H1 (cell line): ENCODE measurements at regions not wholly inside any gene's neighbourhood (a gene's known extent, or its start where the extent isn't known, plus 50 kb on each side); places are given as distances from the start of the nearest gene placed in this dataset.
A peak's percentile ranks its signal among the peaks of the same experiment; 100 is the strongest.

Experiments used
- CTCF ChIA-PET: fragments of 300-600 bp; sonication (Branson Sonifier 250); formaldehyde crosslinking; loops from one replicate; lab custom pipeline; 2021; ENCODE audit not compliant: partially characterized antibody; lab: Charles Lee
- POLR2A ChIA-PET: fragments of 300-600 bp; sonication (Branson Sonifier 250); formaldehyde crosslinking; loops from one replicate; lab custom pipeline; 2021; ENCODE audit warnings: inconsistent platforms; ENCODE audit not compliant: partially characterized antibody; lab: Charles Lee
- DNase-seq, 2 experiments: peaks; one replicate each; pipeline versions ENCODE4 v3.0.0 to v3.0.0-alpha.2; 2010 to 2022; ENCODE audit warnings: low spot score in 2 of 2, low read depth in 1 of 2, mixed read lengths in 1 of 2
- FAIRE-seq: peaks from 2 replicates; lab custom pipeline; 2011; peaks lifted over from hg19 to GRCh38; lab: Jason Lieb, UNC
- H2AFZ ChIP-seq: 2 replicates; pipeline ENCODE4 v1.8.1; 2012; ENCODE audit warnings: low read length, inconsistent platforms
- H2AK5ac ChIP-seq: 2 replicates; pipeline ENCODE4 v1.6.1; 2013; ENCODE audit warnings: low read depth, low read length
- H2BK120ac ChIP-seq: replicated peaks from 2 replicates; pipeline ENCODE3; 2013; ENCODE audit warnings: low read depth, low read length, inconsistent platforms
- H2BK12ac ChIP-seq: 2 replicates; pipeline ENCODE4 v1.6.1; 2013; ENCODE audit warnings: low read depth, low read length
- H2BK15ac ChIP-seq: 2 replicates; pipeline ENCODE4 v1.6.1; 2013; ENCODE audit warnings: low read length
- H2BK20ac ChIP-seq: 2 replicates; pipeline ENCODE4 v1.6.1; 2013; ENCODE audit warnings: low read length
- H2BK5ac ChIP-seq: 2 replicates; pipeline ENCODE4 v1.6.1; 2013; ENCODE audit warnings: low read depth, low read length
- H3K14ac ChIP-seq: 2 replicates; pipeline ENCODE4 v1.6.1; 2013; ENCODE audit warnings: inconsistent platforms; ENCODE audit not compliant: insufficient read length
- H3K18ac ChIP-seq: 2 replicates; pipeline ENCODE4 v1.6.1; 2013; ENCODE audit warnings: low read length; ENCODE audit errors: extremely low read depth
- H3K23ac ChIP-seq: 2 replicates; pipeline ENCODE4 v1.6.1; 2013; ENCODE audit warnings: inconsistent platforms; ENCODE audit not compliant: insufficient read length
- H3K23me2 ChIP-seq: 2 replicates; pipeline ENCODE4 v1.6.1; 2013; ENCODE audit warnings: low read depth, low read length
- H3K27ac ChIP-seq: 2 replicates; pipeline ENCODE4 v1.6.1; 2011; ENCODE audit warnings: low read depth, low read length, inconsistent platforms
- H3K27me3 ChIP-seq, 4 experiments: replicated peaks in 1 of 4; 1 replicate in 1 of 4; 2 replicates in 3 of 4; pipeline versions ENCODE4 v1.6.1 to v1.8.1; 2011 to 2013; ENCODE audit warnings: low read length in 3 of 4, mild to moderate bottlenecking in 3 of 4, inconsistent platforms in 2 of 4, mixed read lengths in 2 of 4, moderate library complexity in 1 of 4; ENCODE audit not compliant: control insufficient read depth in 3 of 4, insufficient read depth in 3 of 4; ENCODE audit errors: extremely low read depth in 1 of 4
- H3K36me3 ChIP-seq, 4 experiments: 2 replicates each; pipeline versions ENCODE4 v1.6.1 to v1.8.1; 2011 to 2013; ENCODE audit warnings: mild to moderate bottlenecking in 4 of 4, low read length in 3 of 4, moderate library complexity in 2 of 4, control low read depth in 1 of 4, inconsistent platforms in 1 of 4; ENCODE audit not compliant: insufficient read depth in 4 of 4, control insufficient read depth in 2 of 4
- H3K4ac ChIP-seq: replicated peaks from 2 replicates; pipeline ENCODE3; 2013; ENCODE audit warnings: low read length, low read depth, mixed read lengths, inconsistent platforms; ENCODE audit not compliant: insufficient read length
- H3K4me1 ChIP-seq, 4 experiments: replicated peaks in 1 of 4; 1 replicate in 1 of 4; 2 replicates in 3 of 4; pipeline versions ENCODE4 v1.6.1 to v1.8.1; 2011 to 2013; ENCODE audit warnings: low read length in 3 of 4, inconsistent platforms in 2 of 4, mixed read lengths in 1 of 4; ENCODE audit not compliant: insufficient read depth in 4 of 4, control insufficient read depth in 3 of 4
- H3K4me2 ChIP-seq, 2 experiments: 2 replicates each; pipeline versions ENCODE4 v1.6.1 to v1.8.1; 2011 to 2013; ENCODE audit warnings: low read depth in 2 of 2, low read length in 2 of 2, control low read depth in 1 of 2, inconsistent platforms in 1 of 2, mild to moderate bottlenecking in 1 of 2; ENCODE audit not compliant: insufficient read depth in 1 of 2
- H3K4me3 ChIP-seq, 4 experiments: fragments of 200-600, 300-600 bp in 1 of 4; sonication (generic), shearing (Covaris generic), sonication (Bioruptor Twin) in 1 of 4; 2 replicates each; pipeline versions ENCODE4 v1.5.1 to v1.8.1; 2011 to 2016; ENCODE audit warnings: low read length in 4 of 4, low read depth in 3 of 4, control low read depth in 2 of 4, inconsistent platforms in 2 of 4, mild to moderate bottlenecking in 2 of 4, mixed read lengths in 1 of 4, moderate library complexity in 1 of 4; ENCODE audit not compliant: insufficient read depth in 2 of 4; ENCODE audit errors: extremely low read depth in 1 of 4
- H3K56ac ChIP-seq: replicated peaks from 2 replicates; pipeline ENCODE3; 2013; ENCODE audit warnings: low read depth, mild to moderate bottlenecking, mixed read lengths, low read length, inconsistent platforms; ENCODE audit not compliant: insufficient read length
- H3K79me1 ChIP-seq: 2 replicates; pipeline ENCODE4 v1.6.1; 2013; ENCODE audit warnings: low read depth, low read length, control low read depth
- H3K79me2 ChIP-seq, 2 experiments: 2 replicates each; pipeline versions ENCODE4 v1.6.1 to v1.8.1; 2012 to 2013; ENCODE audit warnings: low read length in 2 of 2, mild to moderate bottlenecking in 2 of 2, inconsistent platforms in 1 of 2; ENCODE audit not compliant: insufficient read depth in 2 of 2, control insufficient read depth in 1 of 2
- H3K9ac ChIP-seq, 4 experiments: replicated peaks in 1 of 4; 1 replicate in 1 of 4; 2 replicates in 3 of 4; pipeline versions ENCODE4 v1.6.1 to v1.8.1; 2011 to 2013; ENCODE audit warnings: low read depth in 3 of 4, low read length in 3 of 4, control low read depth in 2 of 4, mild to moderate bottlenecking in 2 of 4, moderate library complexity in 2 of 4, inconsistent platforms in 1 of 4; ENCODE audit errors: extremely low read depth in 1 of 4
- H3K9me3 ChIP-seq, 2 experiments: 2 replicates each; pipeline versions ENCODE4 v1.6.1 to v1.8.1; 2012 to 2013; ENCODE audit warnings: mild to moderate bottlenecking in 2 of 2, moderate library complexity in 2 of 2, control low read depth in 1 of 2, inconsistent platforms in 1 of 2, low read depth in 1 of 2, low read length in 1 of 2, mixed read lengths in 1 of 2; ENCODE audit not compliant: insufficient read depth in 2 of 2
- H4K20me1 ChIP-seq, 2 experiments: replicated peaks in 1 of 2; 2 replicates each; pipeline versions ENCODE3 to v1.8.1; 2011 to 2013; ENCODE audit warnings: inconsistent platforms in 2 of 2, low read length in 2 of 2, mild to moderate bottlenecking in 1 of 2; ENCODE audit not compliant: insufficient read depth in 2 of 2, control insufficient read depth in 1 of 2
- H4K5ac ChIP-seq: 2 replicates; pipeline ENCODE4 v1.6.1; 2013; ENCODE audit warnings: low read length, low read depth, mixed read lengths, inconsistent platforms; ENCODE audit not compliant: insufficient read length
- H4K8ac ChIP-seq: 2 replicates; pipeline ENCODE4 v1.8.0; 2013; ENCODE audit warnings: mild to moderate bottlenecking, moderate library complexity, low read length, inconsistent platforms; ENCODE audit not compliant: insufficient read depth; ENCODE audit errors: extremely low read depth
- H4K91ac ChIP-seq: replicated peaks from 2 replicates; pipeline ENCODE3; 2013; ENCODE audit warnings: low read length, mixed read lengths, inconsistent platforms; ENCODE audit not compliant: insufficient read length
- CEBPB ChIP-seq: IDR thresholded peaks from 2 replicates; pipeline ENCODE4 v1.6.1; 2012; ENCODE audit warnings: low read depth, low read length
- EZH2 ChIP-seq: fragments of 200-600 bp; sonication (generic); IDR thresholded peaks from 2 replicates; pipeline ENCODE4 v1.7.1; 2012; ENCODE audit warnings: low read depth, mild to moderate bottlenecking, moderate library complexity, low read length, inconsistent platforms; ENCODE audit not compliant: severe bottlenecking
- GABPA ChIP-seq: IDR thresholded peaks from 2 replicates; pipeline ENCODE4 v1.6.1; 2011; ENCODE audit warnings: mild to moderate bottlenecking, low read length, moderate library complexity, borderline replicate concordance; ENCODE audit not compliant: insufficient read depth
- RAD21 ChIP-seq, 2 experiments: IDR thresholded peaks in 1 of 2; conservative IDR thresholded peaks in 1 of 2; 2 replicates each; pipeline ENCODE4 v1.6.1; 2011; ENCODE audit warnings: low read depth in 2 of 2, low read length in 2 of 2, improper control_type of control experiment in 1 of 2, inconsistent platforms in 1 of 2, mild to moderate bottlenecking in 1 of 2, moderate library complexity in 1 of 2
- RFX5 ChIP-seq: IDR thresholded peaks from 2 replicates; pipeline ENCODE4 v1.6.1; 2011; ENCODE audit warnings: low read depth, low read length, improper control_type of control experiment, borderline replicate concordance
- TBP ChIP-seq: IDR thresholded peaks from 2 replicates; pipeline ENCODE4 v1.6.1; 2011; ENCODE audit warnings: low read depth, low read length, improper control_type of control experiment
- TF ChIP-seq, protein P1 (sequence below), 3 experiments: IDR thresholded peaks; 1 replicate in 2 of 3; 2 replicates in 1 of 3; pipeline versions ENCODE4 v1.5.1 to v1.6.1; 2011; ENCODE audit warnings: low read length in 3 of 3, mild to moderate bottlenecking in 3 of 3, inconsistent platforms in 2 of 3, low read depth in 1 of 3, moderate library complexity in 1 of 3; ENCODE audit not compliant: insufficient read depth in 1 of 3; ENCODE audit errors: control extremely low read depth in 1 of 3

DNA sequence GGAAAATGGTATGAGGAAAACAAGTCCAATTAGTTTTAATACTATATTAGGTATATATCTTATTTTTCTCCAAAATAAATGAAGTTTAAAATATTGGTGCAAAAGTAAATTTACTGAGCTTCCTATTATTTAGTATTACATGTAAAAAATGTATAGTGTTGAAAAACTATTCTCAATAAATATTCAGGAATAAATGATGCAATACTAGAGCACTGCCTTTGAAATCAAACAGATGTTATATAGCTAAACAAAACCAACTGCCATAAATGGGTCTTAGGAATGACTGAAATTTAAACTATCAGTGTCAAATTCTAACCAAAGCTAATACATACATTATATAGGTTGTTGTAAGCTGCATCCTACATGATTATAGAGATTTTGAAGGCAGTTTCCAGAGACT, 1434.0 kb upstream of the LRRTM3 start:
- H2BK15ac ChIP-seq = no peak overlapping the region
- no peak overlapping the region for H2BK12ac ChIP-seq
- H3K4me3 ChIP-seq = no peak overlapping the region
- no peak overlapping the region for H2BK5ac ChIP-seq
- no peak overlapping the region for H3K18ac ChIP-seq
- no peak overlapping the region for H2BK120ac ChIP-seq
- H4K20me1 ChIP-seq = no peaks in the 10 kb centered on the region
- H2BK20ac ChIP-seq = no peak overlapping the region
- H3K79me2 ChIP-seq = no peaks in the 10 kb centered on the region
- H3K4me1 ChIP-seq = no peaks in the 10 kb centered on the region
- DNase-seq (no peak), FAIRE-seq (no peak)
- H3K56ac ChIP-seq = no peak overlapping the region
- H4K91ac ChIP-seq = no peak overlapping the region
- 0 out of 2 replicates have a peak overlapping the region, but pooled peaks have one; percentile 74 for H2AFZ ChIP-seq
- H4K5ac ChIP-seq = no peak overlapping the region
- no peaks in the 10 kb centered on the region for H3K79me1 ChIP-seq
- no peak overlapping the region for H4K8ac ChIP-seq
- H3K14ac ChIP-seq = no peak overlapping the region
- no peaks in the 10 kb centered on the region for H3K9me3 ChIP-seq
- no peak overlapping the region for H3K4ac ChIP-seq
- H3K27me3 ChIP-seq = no peaks in the 10 kb centered on the region
- H2AK5ac ChIP-seq = no peak overlapping the region
- H3K9ac ChIP-seq = no peak overlapping the region
- POLR2A ChIA-PET = no interaction called here
- H3K36me3 ChIP-seq = no peaks in the 10 kb centered on the region
- CTCF ChIA-PET = interaction anchor here (1.3 kb wide), 1 partner anchor 688 kb away, joined by 3 read pairs; no protein-coding TSS in a partner anchor
- no peak overlapping the region for H3K27ac ChIP-seq
- no peaks in the 10 kb centered on the region for H3K23me2 ChIP-seq
- H3K4me2 ChIP-seq = no peak overlapping the region
- no peak overlapping the region for H3K23ac ChIP-seq
- TF ChIP-seq RAD21 (IDR thresholded peaks at IDR 0.05 in 1 of 2, conservative IDR thresholded peaks at IDR 0.05 in 1 of 2; ENCODE audit: low read depth in 2 of 2, low read length in 2 of 2) (no peak), CEBPB (peak; percentile 13; the same call in 1 of the 2 replicates), TBP (no peak), RFX5 (no peak), GABPA (no peak), EZH2 (no peak)
- TF ChIP-seq, protein P1, sequence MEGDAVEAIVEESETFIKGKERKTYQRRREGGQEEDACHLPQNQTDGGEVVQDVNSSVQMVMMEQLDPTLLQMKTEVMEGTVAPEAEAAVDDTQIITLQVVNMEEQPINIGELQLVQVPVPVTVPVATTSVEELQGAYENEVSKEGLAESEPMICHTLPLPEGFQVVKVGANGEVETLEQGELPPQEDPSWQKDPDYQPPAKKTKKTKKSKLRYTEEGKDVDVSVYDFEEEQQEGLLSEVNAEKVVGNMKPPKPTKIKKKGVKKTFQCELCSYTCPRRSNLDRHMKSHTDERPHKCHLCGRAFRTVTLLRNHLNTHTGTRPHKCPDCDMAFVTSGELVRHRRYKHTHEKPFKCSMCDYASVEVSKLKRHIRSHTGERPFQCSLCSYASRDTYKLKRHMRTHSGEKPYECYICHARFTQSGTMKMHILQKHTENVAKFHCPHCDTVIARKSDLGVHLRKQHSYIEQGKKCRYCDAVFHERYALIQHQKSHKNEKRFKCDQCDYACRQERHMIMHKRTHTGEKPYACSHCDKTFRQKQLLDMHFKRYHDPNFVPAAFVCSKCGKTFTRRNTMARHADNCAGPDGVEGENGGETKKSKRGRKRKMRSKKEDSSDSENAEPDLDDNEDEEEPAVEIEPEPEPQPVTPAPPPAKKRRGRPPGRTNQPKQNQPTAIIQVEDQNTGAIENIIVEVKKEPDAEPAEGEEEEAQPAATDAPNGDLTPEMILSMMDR (IDR thresholded peaks at IDR 0.05; ENCODE audit: control extremely low read depth in 1 of 3, insufficient read depth in 1 of 3, low read depth in 1 of 3, low read length in 3 of 3) = no peak
